H9 (cell line): ENCODE measurements at regions not wholly inside any gene's neighbourhood (a gene's known extent, or its start where the extent isn't known, plus 50 kb on each side); places are given as distances from the start of the nearest gene placed in this dataset.
A peak's percentile ranks its signal among the peaks of the same experiment; 100 is the strongest.

Experiments used
- DNase-seq: peaks from one replicate; pipeline ENCODE4 v3.0.0-alpha.2; 2017
- H2AFZ ChIP-seq: one replicate; pipeline ENCODE4 v1.6.1; 2013; ENCODE audit warnings: mild to moderate bottlenecking, low read length, control low read depth, moderate library complexity
- H2AK5ac ChIP-seq: 2 replicates; pipeline ENCODE4 v1.6.1; 2013; ENCODE audit warnings: low read length, control low read depth, mixed read lengths; ENCODE audit not compliant: insufficient read length
- H2BK120ac ChIP-seq: one replicate; pipeline ENCODE4 v1.6.1; 2013; ENCODE audit warnings: low read depth, mild to moderate bottlenecking, low read length, control low read depth, inconsistent platforms; ENCODE audit not compliant: poor library complexity, severe bottlenecking
- H2BK12ac ChIP-seq: 2 replicates; pipeline ENCODE4 v1.6.1; 2013; ENCODE audit warnings: low read length, control low read depth, mixed read lengths, low read depth; ENCODE audit not compliant: insufficient read length
- H2BK15ac ChIP-seq: 2 replicates; pipeline ENCODE4 v1.6.1; 2013; ENCODE audit warnings: low read depth, low read length, control low read depth
- H2BK20ac ChIP-seq: one replicate; pipeline ENCODE4 v1.6.1; 2013; ENCODE audit warnings: low read depth, mild to moderate bottlenecking, low read length, control low read depth, inconsistent platforms; ENCODE audit not compliant: poor library complexity, severe bottlenecking
- H2BK5ac ChIP-seq: 2 replicates; pipeline ENCODE4 v1.6.1; 2013; ENCODE audit warnings: low read length, control low read depth, mixed read lengths; ENCODE audit not compliant: insufficient read length
- H3K14ac ChIP-seq: 2 replicates; pipeline ENCODE4 v1.6.1; 2013; ENCODE audit warnings: low read length, control low read depth; ENCODE audit not compliant: insufficient read depth
- H3K18ac ChIP-seq: 2 replicates; pipeline ENCODE4 v1.6.1; 2013; ENCODE audit warnings: low read depth, mild to moderate bottlenecking, mixed read lengths, low read length, control low read depth; ENCODE audit not compliant: insufficient read length
- H3K23ac ChIP-seq: 2 replicates; pipeline ENCODE4 v1.6.1; 2013; ENCODE audit warnings: low read length, control low read depth, mixed read lengths, low read depth; ENCODE audit not compliant: insufficient read length
- H3K23me2 ChIP-seq: 2 replicates; pipeline ENCODE4 v1.6.1; 2013; ENCODE audit warnings: low read depth, mild to moderate bottlenecking, mixed read lengths, low read length, control low read depth; ENCODE audit not compliant: insufficient read length, poor library complexity, severe bottlenecking
- H3K27ac ChIP-seq: 2 replicates; pipeline ENCODE4 v1.5.1; 2013; ENCODE audit warnings: low read length, control low read depth, mixed read lengths, low read depth; ENCODE audit not compliant: insufficient read length
- H3K27me3 ChIP-seq: 2 replicates; pipeline ENCODE4 v1.6.1; 2013; ENCODE audit warnings: low read length, control low read depth, inconsistent platforms; ENCODE audit not compliant: insufficient read depth
- H3K4ac ChIP-seq: 2 replicates; pipeline ENCODE4 v1.6.1; 2013; ENCODE audit warnings: low read depth, mild to moderate bottlenecking, control low read depth, inconsistent platforms, low read length, moderate library complexity
- H3K4me1 ChIP-seq: 2 replicates; pipeline ENCODE4 v1.6.1; 2013; ENCODE audit warnings: low read length, control low read depth, inconsistent platforms; ENCODE audit not compliant: insufficient read depth
- H3K4me2 ChIP-seq: 2 replicates; pipeline ENCODE4 v1.6.1; 2013; ENCODE audit warnings: low read length, control low read depth, mixed read lengths; ENCODE audit not compliant: insufficient read length, insufficient read depth
- H3K56ac ChIP-seq: 2 replicates; pipeline ENCODE4 v1.6.1; 2013; ENCODE audit warnings: low read depth, mild to moderate bottlenecking, mixed read lengths, low read length, control low read depth; ENCODE audit not compliant: insufficient read length
- H3K79me1 ChIP-seq: 2 replicates; pipeline ENCODE4 v1.6.1; 2013; ENCODE audit warnings: low read depth, mild to moderate bottlenecking, moderate library complexity, low read length, control low read depth, inconsistent platforms; ENCODE audit not compliant: insufficient read depth, poor library complexity, severe bottlenecking
- H3K79me2 ChIP-seq: 2 replicates; pipeline ENCODE4 v1.6.1; 2013; ENCODE audit warnings: low read length, control low read depth, inconsistent platforms; ENCODE audit not compliant: insufficient read depth
- H3K9ac ChIP-seq: 2 replicates; pipeline ENCODE4 v1.6.1; 2013; ENCODE audit warnings: low read length, control low read depth, mixed read lengths; ENCODE audit not compliant: insufficient read length; ENCODE audit errors: extremely low read depth
- H3K9me3 ChIP-seq: one replicate; pipeline ENCODE4 v1.6.1; 2013; ENCODE audit warnings: low read depth, low read length, inconsistent platforms; ENCODE audit not compliant: control insufficient read depth
- H3T11ph ChIP-seq: one replicate; pipeline ENCODE4 v1.6.1; 2013; ENCODE audit warnings: mild to moderate bottlenecking, low read length, control low read depth, inconsistent platforms
- H4K20me1 ChIP-seq: one replicate; pipeline ENCODE4 v1.6.1; 2013; ENCODE audit not compliant: control insufficient read depth, insufficient read length, insufficient read depth
- H4K5ac ChIP-seq: 2 replicates; pipeline ENCODE4 v1.6.1; 2013; ENCODE audit warnings: low read depth, mild to moderate bottlenecking, mixed read lengths, low read length, control low read depth; ENCODE audit not compliant: insufficient read length
- H4K8ac ChIP-seq: replicated peaks from 2 replicates; pipeline ENCODE4 v1.6.1; 2013; ENCODE audit warnings: low read length, control low read depth, mixed read lengths, low read depth; ENCODE audit not compliant: insufficient read length
- H4K91ac ChIP-seq: 2 replicates; pipeline ENCODE4 v1.6.1; 2013; ENCODE audit warnings: low read depth, mild to moderate bottlenecking, moderate library complexity, mixed read lengths, low read length, control low read depth; ENCODE audit not compliant: insufficient read length
- H3K27ac Mint-ChIP-seq, 3 experiments: 2 replicates in 2 of 3; 3 replicates in 1 of 3; pipeline ENCODE4 v1.8.0; 2020 to 2021; ENCODE audit warnings: mixed read lengths in 3 of 3, mild to moderate bottlenecking in 1 of 3, moderate library complexity in 1 of 3
- H3K27me3 Mint-ChIP-seq: 2 replicates; pipeline ENCODE4 v1.8.0; 2021; ENCODE audit warnings: low read depth, mild to moderate bottlenecking, moderate library complexity, mixed read lengths
- H3K36me3 Mint-ChIP-seq, 3 experiments: 2 replicates in 2 of 3; 3 replicates in 1 of 3; pipeline ENCODE4 v1.8.0; 2020 to 2021; ENCODE audit warnings: low read depth in 3 of 3, mixed read lengths in 3 of 3; ENCODE audit not compliant: insufficient read depth in 1 of 3
- H3K4me1 Mint-ChIP-seq, 2 experiments: 2 replicates each; pipeline ENCODE4 v1.8.0; 2020; ENCODE audit warnings: mixed read lengths in 2 of 2
- H3K4me3 Mint-ChIP-seq, 2 experiments: 2 replicates in 1 of 2; 3 replicates in 1 of 2; pipeline ENCODE4 v1.8.0; 2020 to 2021; ENCODE audit warnings: mild to moderate bottlenecking in 2 of 2, mixed read lengths in 2 of 2, moderate library complexity in 1 of 2
- H3K9me3 Mint-ChIP-seq, 2 experiments: 2 replicates in 1 of 2; 3 replicates in 1 of 2; pipeline ENCODE4 v1.8.0; 2020; ENCODE audit warnings: mild to moderate bottlenecking in 2 of 2, mixed read lengths in 2 of 2, moderate library complexity in 1 of 2
- WGBS: extraction: QIAGEN DNeasy Blood & Tissue Kit; methylation state at CpG from one replicate; pipeline ENCODE4 v1.1.7; 2013; ENCODE audit warnings: missing lambda C conversion rate, low lambda C conversion rate, mixed read lengths; ENCODE audit not compliant: insufficient read length; ENCODE audit errors: extremely low coverage; 5-methylcytosine and 5-hydroxymethylcytosine counted together
- TF ChIP-seq, protein P1 (sequence below): fragments of 200-600 bp; sonication (generic); conservative IDR thresholded peaks from 3 replicates; pipeline ENCODE4 v1.8.0; 2021; ENCODE audit warnings: antibody characterized with exemption, mild to moderate bottlenecking

DNA sequence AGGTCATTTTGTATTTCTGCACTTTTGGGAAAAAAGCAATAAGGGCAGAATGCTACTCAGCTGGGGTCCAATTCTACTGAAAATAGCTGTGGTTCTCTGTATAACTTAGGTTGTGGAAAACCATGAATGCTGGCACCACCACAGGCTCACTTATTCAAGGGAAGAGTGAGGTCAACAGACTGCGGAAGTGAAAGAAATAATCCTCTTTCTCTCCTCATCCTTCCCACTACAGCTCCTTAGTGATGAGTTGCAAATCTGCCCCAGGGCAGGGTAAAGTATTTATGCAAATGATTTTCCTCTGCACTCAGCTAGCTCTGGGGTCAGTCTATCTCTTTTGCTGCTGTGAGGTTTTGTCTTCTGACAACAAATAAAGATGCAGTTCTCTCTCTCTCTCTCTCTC lies 74.1 kb upstream of the PTPRZ1 start:
- Histone ChIP-seq H2BK5ac (no peak overlapping the region), H2AK5ac (no peak overlapping the region), H3K56ac (no peak overlapping the region), H3K27ac (peak overlapping the region; percentile 74), H3K23ac (no peak overlapping the region), H2BK15ac (no peak overlapping the region), H3T11ph (no peak overlapping the region), H4K20me1 (no peaks in the 10 kb centered on the region), H3K4me2 (no peak overlapping the region), H3K79me2 (no peaks in the 10 kb centered on the region), H3K23me2 (no peaks in the 10 kb centered on the region), H3K79me1 (no peaks in the 10 kb centered on the region), H2AFZ (no peak overlapping the region), H2BK12ac (no peak overlapping the region), H2BK120ac (no peak overlapping the region), H3K9ac (no peak overlapping the region), H4K5ac (no peak overlapping the region), H3K27me3 (no peaks in the 10 kb centered on the region), H3K18ac (no peak overlapping the region), H3K14ac (no peak overlapping the region), H3K4ac (no peak overlapping the region), H4K91ac (no peak overlapping the region), H3K4me1 (peaks cover 2% of the 10 kb centered on the region; the same call in 1 of the 2 replicates), H3K9me3 (no peaks in the 10 kb centered on the region), H4K8ac (no peak overlapping the region), H2BK20ac (no peak overlapping the region)
- peaks cover 0 to 4% of the 10 kb centered on the region in 2 experiments; a peak in 3 of 5 replicates for H3K9me3 Mint-ChIP-seq
- no CpG with 5 or more reads among the region's 1 CpG for WGBS
- TF ChIP-seq, protein P1, sequence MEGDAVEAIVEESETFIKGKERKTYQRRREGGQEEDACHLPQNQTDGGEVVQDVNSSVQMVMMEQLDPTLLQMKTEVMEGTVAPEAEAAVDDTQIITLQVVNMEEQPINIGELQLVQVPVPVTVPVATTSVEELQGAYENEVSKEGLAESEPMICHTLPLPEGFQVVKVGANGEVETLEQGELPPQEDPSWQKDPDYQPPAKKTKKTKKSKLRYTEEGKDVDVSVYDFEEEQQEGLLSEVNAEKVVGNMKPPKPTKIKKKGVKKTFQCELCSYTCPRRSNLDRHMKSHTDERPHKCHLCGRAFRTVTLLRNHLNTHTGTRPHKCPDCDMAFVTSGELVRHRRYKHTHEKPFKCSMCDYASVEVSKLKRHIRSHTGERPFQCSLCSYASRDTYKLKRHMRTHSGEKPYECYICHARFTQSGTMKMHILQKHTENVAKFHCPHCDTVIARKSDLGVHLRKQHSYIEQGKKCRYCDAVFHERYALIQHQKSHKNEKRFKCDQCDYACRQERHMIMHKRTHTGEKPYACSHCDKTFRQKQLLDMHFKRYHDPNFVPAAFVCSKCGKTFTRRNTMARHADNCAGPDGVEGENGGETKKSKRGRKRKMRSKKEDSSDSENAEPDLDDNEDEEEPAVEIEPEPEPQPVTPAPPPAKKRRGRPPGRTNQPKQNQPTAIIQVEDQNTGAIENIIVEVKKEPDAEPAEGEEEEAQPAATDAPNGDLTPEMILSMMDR, result no peak
- H3K4me1 Mint-ChIP-seq, result peaks cover 47% of the 10 kb centered on the region in 2 experiments
- peak; percentile 56 for DNase-seq
- H3K27me3 Mint-ChIP-seq, result no peaks in the 10 kb centered on the region
- peak overlapping the region in 1 of 2 experiments; percentile 37; a peak in 2 of 5 replicates for H3K4me3 Mint-ChIP-seq
- peak overlapping the region; percentile 91 to 99 (median 97); a peak in 6 of 7 replicates for H3K27ac Mint-ChIP-seq
- peaks cover 0 to 5% (median 3%) of the 10 kb centered on the region in 3 experiments; a peak in 4 of 7 replicates for H3K36me3 Mint-ChIP-seq
